ENCODE measurements at regions not wholly inside any gene's neighbourhood (a gene's known extent, or its start where the extent isn't known, plus 50 kb on each side); places are given as distances from the start of the nearest gene placed in this dataset.

DNA sequence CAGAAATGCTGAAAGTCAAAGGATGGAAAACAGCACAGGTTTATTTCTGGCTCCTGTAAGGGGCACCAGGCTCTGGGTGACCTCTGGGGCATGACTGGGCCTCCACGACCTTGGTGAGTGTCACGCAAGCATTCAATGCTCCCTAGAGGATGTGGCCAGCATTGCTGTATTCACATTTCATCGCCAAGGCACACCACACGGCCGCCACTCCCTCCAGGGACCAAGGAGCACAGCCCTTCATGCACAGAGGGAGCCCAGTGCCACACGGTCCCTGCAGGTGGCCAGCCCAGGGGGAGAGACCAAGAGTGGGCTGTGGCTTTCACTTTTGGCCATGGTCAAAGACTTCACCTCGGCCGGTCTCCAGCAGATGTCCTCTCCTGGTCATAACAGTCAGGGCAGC lies 137.4 kb upstream of the TNRC6C start:
- no peaks in the 10 kb centered on the region for H3K79me2 ChIP-seq (ENCODE audit: control insufficient read depth, insufficient read depth, low read length)
- in situ Hi-C loops (cut with MboI): no loop called here
- intact Hi-C loops (cut with micrococcal nuclease): no loop called here
- no peak overlapping the region for H3K4me3 ChIP-seq
- peaks cover 3% of the 10 kb centered on the region for H3K9me1 ChIP-seq (ENCODE audit: control insufficient read depth, insufficient read depth, low read length)
- DNase-seq (ENCODE audit: extremely low read depth in 1 of 4, low spot score in 3 of 4): peak; percentile 24 to 39 (median 30)
- H3K4me2 ChIP-seq (ENCODE audit: insufficient read depth, low read length): no peak overlapping the region
- CTCF ChIA-PET (ENCODE audit: low intra/inter-chr PET ratio): no interaction called here
- no peaks in the 10 kb centered on the region for H3K4me1 ChIP-seq (replicated peaks in 1 of 2; ENCODE audit: control insufficient read depth in 2 of 2, insufficient read depth in 2 of 2, low read length in 2 of 2)
- H3K27ac ChIP-seq (ENCODE audit: extremely low read depth, low read depth, low read length): no peak overlapping the region
- no TSS peak for BruUV-seq (replicated peaks)
- WGBS (ENCODE audit: insufficient coverage, low coverage, missing lambda C conversion rate): 2% methylated on average over 8 of the region's 8 CpGs
- POLR2A ChIA-PET: no interaction called here
- 0 out of 2 replicates have a peak, but pooled peaks cover 10% of the 10 kb centered on the region for H4K20me1 ChIP-seq (replicated peaks; ENCODE audit: control insufficient read depth, insufficient read depth, low read length)
- H3K27me3 ChIP-seq (ENCODE audit: control insufficient read depth in 2 of 2, insufficient read depth in 2 of 2, low read length in 2 of 2): peaks cover 54 to 65% of the 10 kb centered on the region in 2 experiments
- FAIRE-seq: peak; percentile 78
- peak; percentile 83 for ATAC-seq
- no peak overlapping the region for H2AFZ ChIP-seq (ENCODE audit: low read depth, low read length)
- no peaks in the 10 kb centered on the region for H3K36me3 ChIP-seq (ENCODE audit: control insufficient read depth, insufficient read depth, low read length)
- H3K9me3 ChIP-seq (replicated peaks; ENCODE audit: control insufficient read depth, insufficient read depth, low read depth, low read length): no peaks in the 10 kb centered on the region
- H3K9ac ChIP-seq (ENCODE audit: insufficient read depth in 1 of 2, low read depth in 2 of 2, low read length in 2 of 2): no peak overlapping the region
- TF ChIP-seq NR2C2 (CRISPR knock-in tag; IDR thresholded peaks at IDR 0.05) (no peak), NR2C2 (tag; IDR thresholded peaks at IDR 0.05) (0 out of 2 replicates have a peak, but pooled peaks have one; percentile 19), RAD21 (CRISPR knock-in tag; conservative IDR thresholded peaks at IDR 0.05 in 1 of 2, IDR thresholded peaks at IDR 0.05 in 1 of 2) (peak; percentile 26 to 37; a peak in 1 of 4 replicates), ATF1 (CRISPR knock-in tag; IDR thresholded peaks at IDR 0.05) (no peak), ATF1 (tag; IDR thresholded peaks at IDR 0.05) (0 out of 2 replicates have a peak, but pooled peaks have one; percentile 7)
- TF ChIP-seq, protein P1, sequence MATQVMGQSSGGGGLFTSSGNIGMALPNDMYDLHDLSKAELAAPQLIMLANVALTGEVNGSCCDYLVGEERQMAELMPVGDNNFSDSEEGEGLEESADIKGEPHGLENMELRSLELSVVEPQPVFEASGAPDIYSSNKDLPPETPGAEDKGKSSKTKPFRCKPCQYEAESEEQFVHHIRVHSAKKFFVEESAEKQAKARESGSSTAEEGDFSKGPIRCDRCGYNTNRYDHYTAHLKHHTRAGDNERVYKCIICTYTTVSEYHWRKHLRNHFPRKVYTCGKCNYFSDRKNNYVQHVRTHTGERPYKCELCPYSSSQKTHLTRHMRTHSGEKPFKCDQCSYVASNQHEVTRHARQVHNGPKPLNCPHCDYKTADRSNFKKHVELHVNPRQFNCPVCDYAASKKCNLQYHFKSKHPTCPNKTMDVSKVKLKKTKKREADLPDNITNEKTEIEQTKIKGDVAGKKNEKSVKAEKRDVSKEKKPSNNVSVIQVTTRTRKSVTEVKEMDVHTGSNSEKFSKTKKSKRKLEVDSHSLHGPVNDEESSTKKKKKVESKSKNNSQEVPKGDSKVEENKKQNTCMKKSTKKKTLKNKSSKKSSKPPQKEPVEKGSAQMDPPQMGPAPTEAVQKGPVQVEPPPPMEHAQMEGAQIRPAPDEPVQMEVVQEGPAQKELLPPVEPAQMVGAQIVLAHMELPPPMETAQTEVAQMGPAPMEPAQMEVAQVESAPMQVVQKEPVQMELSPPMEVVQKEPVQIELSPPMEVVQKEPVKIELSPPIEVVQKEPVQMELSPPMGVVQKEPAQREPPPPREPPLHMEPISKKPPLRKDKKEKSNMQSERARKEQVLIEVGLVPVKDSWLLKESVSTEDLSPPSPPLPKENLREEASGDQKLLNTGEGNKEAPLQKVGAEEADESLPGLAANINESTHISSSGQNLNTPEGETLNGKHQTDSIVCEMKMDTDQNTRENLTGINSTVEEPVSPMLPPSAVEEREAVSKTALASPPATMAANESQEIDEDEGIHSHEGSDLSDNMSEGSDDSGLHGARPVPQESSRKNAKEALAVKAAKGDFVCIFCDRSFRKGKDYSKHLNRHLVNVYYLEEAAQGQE (IDR thresholded peaks at IDR 0.05; ENCODE audit: borderline replicate concordance): peak; percentile 19; the same call in 1 of the 2 replicates
- TF ChIP-seq, protein P1 (CRISPR knock-in tag; IDR thresholded peaks at IDR 0.05; ENCODE audit: low read depth): no peak
- TF ChIP-seq, protein P2, sequence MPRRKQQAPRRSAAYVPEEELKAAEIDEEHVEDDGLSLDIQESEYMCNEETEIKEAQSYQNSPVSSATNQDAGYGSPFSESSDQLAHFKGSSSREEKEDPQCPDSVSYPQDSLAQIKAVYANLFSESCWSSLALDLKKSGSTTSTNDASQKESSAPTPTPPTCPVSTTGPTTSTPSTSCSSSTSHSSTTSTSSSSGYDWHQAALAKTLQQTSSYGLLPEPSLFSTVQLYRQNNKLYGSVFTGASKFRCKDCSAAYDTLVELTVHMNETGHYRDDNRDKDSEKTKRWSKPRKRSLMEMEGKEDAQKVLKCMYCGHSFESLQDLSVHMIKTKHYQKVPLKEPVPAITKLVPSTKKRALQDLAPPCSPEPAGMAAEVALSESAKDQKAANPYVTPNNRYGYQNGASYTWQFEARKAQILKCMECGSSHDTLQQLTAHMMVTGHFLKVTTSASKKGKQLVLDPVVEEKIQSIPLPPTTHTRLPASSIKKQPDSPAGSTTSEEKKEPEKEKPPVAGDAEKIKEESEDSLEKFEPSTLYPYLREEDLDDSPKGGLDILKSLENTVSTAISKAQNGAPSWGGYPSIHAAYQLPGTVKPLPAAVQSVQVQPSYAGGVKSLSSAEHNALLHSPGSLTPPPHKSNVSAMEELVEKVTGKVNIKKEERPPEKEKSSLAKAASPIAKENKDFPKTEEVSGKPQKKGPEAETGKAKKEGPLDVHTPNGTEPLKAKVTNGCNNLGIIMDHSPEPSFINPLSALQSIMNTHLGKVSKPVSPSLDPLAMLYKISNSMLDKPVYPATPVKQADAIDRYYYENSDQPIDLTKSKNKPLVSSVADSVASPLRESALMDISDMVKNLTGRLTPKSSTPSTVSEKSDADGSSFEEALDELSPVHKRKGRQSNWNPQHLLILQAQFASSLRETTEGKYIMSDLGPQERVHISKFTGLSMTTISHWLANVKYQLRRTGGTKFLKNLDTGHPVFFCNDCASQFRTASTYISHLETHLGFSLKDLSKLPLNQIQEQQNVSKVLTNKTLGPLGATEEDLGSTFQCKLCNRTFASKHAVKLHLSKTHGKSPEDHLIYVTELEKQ (CRISPR knock-in tag; IDR thresholded peaks at IDR 0.05): no peak
